ENCODE measurements at regions not wholly inside any gene's neighbourhood (a gene's known extent, or its start where the extent isn't known, plus 50 kb on each side); places are given as distances from the start of the nearest gene placed in this dataset.

- Mint-ChIP-seq H3K36me3 (ENCODE audit: insufficient read depth, unreplicated experiment) (no peaks in the 10 kb centered on the region), H3K4me1 (ENCODE audit: low read depth, unreplicated experiment) (no peaks in the 10 kb centered on the region), H3K9me3 (ENCODE audit: low read depth, unreplicated experiment) (no peaks in the 10 kb centered on the region), H3K27ac (ENCODE audit: unreplicated experiment) (no peak overlapping the region), H3K4me3 (ENCODE audit: low read depth, unreplicated experiment) (no peak overlapping the region), H3K27me3 (ENCODE audit: unreplicated experiment) (no peaks in the 10 kb centered on the region)
- BruUV-seq (replicated peaks): no TSS peak
- intact Hi-C loops (cut with micrococcal nuclease; ENCODE audit: unreplicated experiment): no loop called here
- CTCF ChIA-PET: no interaction called here
- no peak for DNase-seq
- TF ChIP-seq, protein P1, sequence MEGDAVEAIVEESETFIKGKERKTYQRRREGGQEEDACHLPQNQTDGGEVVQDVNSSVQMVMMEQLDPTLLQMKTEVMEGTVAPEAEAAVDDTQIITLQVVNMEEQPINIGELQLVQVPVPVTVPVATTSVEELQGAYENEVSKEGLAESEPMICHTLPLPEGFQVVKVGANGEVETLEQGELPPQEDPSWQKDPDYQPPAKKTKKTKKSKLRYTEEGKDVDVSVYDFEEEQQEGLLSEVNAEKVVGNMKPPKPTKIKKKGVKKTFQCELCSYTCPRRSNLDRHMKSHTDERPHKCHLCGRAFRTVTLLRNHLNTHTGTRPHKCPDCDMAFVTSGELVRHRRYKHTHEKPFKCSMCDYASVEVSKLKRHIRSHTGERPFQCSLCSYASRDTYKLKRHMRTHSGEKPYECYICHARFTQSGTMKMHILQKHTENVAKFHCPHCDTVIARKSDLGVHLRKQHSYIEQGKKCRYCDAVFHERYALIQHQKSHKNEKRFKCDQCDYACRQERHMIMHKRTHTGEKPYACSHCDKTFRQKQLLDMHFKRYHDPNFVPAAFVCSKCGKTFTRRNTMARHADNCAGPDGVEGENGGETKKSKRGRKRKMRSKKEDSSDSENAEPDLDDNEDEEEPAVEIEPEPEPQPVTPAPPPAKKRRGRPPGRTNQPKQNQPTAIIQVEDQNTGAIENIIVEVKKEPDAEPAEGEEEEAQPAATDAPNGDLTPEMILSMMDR (IDR thresholded peaks at IDR 0.05; ENCODE audit: unreplicated experiment): no peak
Observed at GRCh38 chr2:150066490-150066889, 421.0 kb downstream of the RND3 start.

DNA sequence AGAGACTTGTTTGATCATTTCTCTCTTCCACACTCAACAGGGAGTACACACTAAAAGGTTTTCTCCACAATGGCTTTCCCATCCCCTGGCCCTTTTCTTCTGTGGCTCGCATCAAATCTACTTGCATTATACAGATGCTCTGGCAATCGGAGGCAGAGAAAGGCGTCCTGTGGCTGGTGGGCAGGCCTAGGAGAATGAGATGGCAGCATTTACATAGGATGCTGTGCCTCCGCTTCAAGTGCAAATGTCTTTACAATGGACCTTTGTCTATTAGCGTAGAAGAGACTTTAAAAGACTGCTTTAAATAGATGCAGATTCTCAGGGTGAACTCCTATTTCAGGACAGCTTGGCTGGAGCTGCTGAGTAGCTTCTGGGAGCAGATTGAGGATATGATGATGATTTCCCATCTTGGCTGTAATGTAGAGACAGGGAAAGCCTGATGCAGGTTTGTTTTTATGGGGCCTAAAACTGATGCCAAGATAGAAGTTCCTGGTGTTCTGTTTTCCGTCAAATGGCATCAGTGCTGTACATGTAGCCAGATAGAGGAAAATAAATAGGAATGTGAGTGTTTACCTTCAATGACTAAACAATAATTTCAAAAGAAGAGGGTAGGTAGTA lies 423.4 kb downstream of the RND3 start:
- Mint-ChIP-seq H3K27me3 (ENCODE audit: unreplicated experiment) (no peaks in the 10 kb centered on the region), H3K36me3 (ENCODE audit: insufficient read depth, unreplicated experiment) (no peaks in the 10 kb centered on the region), H3K4me1 (ENCODE audit: low read depth, unreplicated experiment) (no peaks in the 10 kb centered on the region), H3K9me3 (ENCODE audit: low read depth, unreplicated experiment) (no peaks in the 10 kb centered on the region), H3K27ac (ENCODE audit: unreplicated experiment) (no peak overlapping the region), H3K4me3 (ENCODE audit: low read depth, unreplicated experiment) (no peak overlapping the region)
- no peak for DNase-seq
- TF ChIP-seq, protein P1 (IDR thresholded peaks at IDR 0.05; ENCODE audit: unreplicated experiment): no peak
- intact Hi-C loops (cut with micrococcal nuclease; ENCODE audit: unreplicated experiment): no loop called here
- CTCF ChIA-PET: no interaction called here
- BruUV-seq (replicated peaks): no TSS peak

- Mint-ChIP-seq H3K27ac (ENCODE audit: unreplicated experiment) (no peak overlapping the region), H3K9me3 (ENCODE audit: low read depth, unreplicated experiment) (no peaks in the 10 kb centered on the region), H3K36me3 (ENCODE audit: insufficient read depth, unreplicated experiment) (no peaks in the 10 kb centered on the region), H3K27me3 (ENCODE audit: unreplicated experiment) (no peaks in the 10 kb centered on the region), H3K4me3 (ENCODE audit: low read depth, unreplicated experiment) (no peak overlapping the region), H3K4me1 (ENCODE audit: low read depth, unreplicated experiment) (no peaks in the 10 kb centered on the region)
- intact Hi-C loops (cut with micrococcal nuclease; ENCODE audit: unreplicated experiment): no loop called here
- TF ChIP-seq, protein P1 (IDR thresholded peaks at IDR 0.05; ENCODE audit: unreplicated experiment): no peak
- BruUV-seq (replicated peaks): no TSS peak
- CTCF ChIA-PET: no interaction called here
- DNase-seq: no peak
Observed at GRCh38 chr2:150063432-150063889, 424.0 kb downstream of the RND3 start.

GRCh38 chr2:150062416-150062815 lies 425.1 kb downstream of the RND3 start:
- no peak overlapping the region for H3K4me3 Mint-ChIP-seq (ENCODE audit: low read depth, unreplicated experiment)
- intact Hi-C loops (cut with micrococcal nuclease; ENCODE audit: unreplicated experiment): no loop called here
- no peaks in the 10 kb centered on the region for H3K27me3 Mint-ChIP-seq (ENCODE audit: unreplicated experiment)
- H3K36me3 Mint-ChIP-seq (ENCODE audit: insufficient read depth, unreplicated experiment): no peaks in the 10 kb centered on the region
- H3K9me3 Mint-ChIP-seq (ENCODE audit: low read depth, unreplicated experiment): no peaks in the 10 kb centered on the region
- no peaks in the 10 kb centered on the region for H3K4me1 Mint-ChIP-seq (ENCODE audit: low read depth, unreplicated experiment)
- BruUV-seq (replicated peaks): no TSS peak
- DNase-seq: no peak
- TF ChIP-seq, protein P1 (IDR thresholded peaks at IDR 0.05; ENCODE audit: unreplicated experiment): no peak
- H3K27ac Mint-ChIP-seq (ENCODE audit: unreplicated experiment): no peak overlapping the region
- CTCF ChIA-PET: no interaction called here

Measured in Calu3 (cell line).